Activated CD4-positive, alpha-beta memory T cell treated with anti-CD3 and anti-CD28 coated beads for 36 hours (primary cell): ENCODE measurements at regions not wholly inside any gene's neighbourhood (a gene's known extent, or its start where the extent isn't known, plus 50 kb on each side); places are given as distances from the start of the nearest gene placed in this dataset.

ENCODE experiments used
- CTCF ChIA-PET: fragments of 350-600 bp; sonication (Branson Sonifier 250); formaldehyde crosslinking; loops from one replicate; lab custom pipeline; 2021; ENCODE audit warnings: antibody characterized with exemption, inconsistent platforms; lab: Charles Lee
- POLR2A ChIA-PET: fragments of 350-600 bp; sonication (Branson Sonifier 250); formaldehyde crosslinking; loops from one replicate; lab custom pipeline; 2021; ENCODE audit warnings: antibody characterized with exemption; lab: Charles Lee
- DNase-seq: peaks from one replicate; pipeline ENCODE4 v3.0.0-alpha.2; 2020
- H3K27ac Mint-ChIP-seq: one replicate; pipeline ENCODE4 v1.8.0; 2021; ENCODE audit warnings: mixed read lengths
- H3K27me3 Mint-ChIP-seq: one replicate; pipeline ENCODE4 v1.8.0; 2021; ENCODE audit warnings: mixed read lengths
- H3K36me3 Mint-ChIP-seq: one replicate; pipeline ENCODE4 v1.8.0; 2021; ENCODE audit warnings: mixed read lengths
- H3K4me1 Mint-ChIP-seq: one replicate; pipeline ENCODE4 v1.8.0; 2021; ENCODE audit warnings: low read depth, mixed read lengths
- H3K4me3 Mint-ChIP-seq: one replicate; pipeline ENCODE4 v1.8.0; 2021; ENCODE audit warnings: mild to moderate bottlenecking, mixed read lengths
- H3K9me3 Mint-ChIP-seq: one replicate; pipeline ENCODE4 v1.8.0; 2021; ENCODE audit warnings: mixed read lengths
- intact Hi-C: fragments of 100-400 bp; cut with micrococcal nuclease; formaldehyde crosslinking; loops from one replicate; pipeline ENCODE4 v1.15.1; 2023

DNA sequence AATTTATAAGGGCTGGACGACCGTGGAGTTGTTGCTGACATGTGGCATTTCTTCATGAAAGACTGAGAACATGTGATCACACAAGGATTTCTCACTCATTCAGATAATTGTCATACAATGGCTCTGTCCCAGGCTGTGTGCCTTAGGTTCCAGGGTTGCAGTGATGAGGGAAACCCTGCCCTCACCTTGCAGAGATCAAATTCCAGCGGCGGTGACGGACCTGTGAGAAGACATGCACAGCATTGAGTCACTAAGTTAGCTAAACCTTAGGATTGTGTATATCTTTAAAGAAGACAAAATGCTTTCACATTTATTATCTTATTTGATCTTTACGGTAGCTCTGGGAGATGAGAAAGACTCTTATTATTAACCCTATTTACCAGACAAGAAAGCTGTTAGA is 1029.1 kb downstream of the BCL11B start:
- CTCF ChIA-PET = interaction anchor here (0.7 kb wide), 1 partner anchor 15 kb away, joined by 3 read pairs; no protein-coding TSS in a partner anchor
- peaks cover 14% of the 10 kb centered on the region for H3K4me1 Mint-ChIP-seq
- no peaks in the 10 kb centered on the region for H3K9me3 Mint-ChIP-seq
- no peaks in the 10 kb centered on the region for H3K27me3 Mint-ChIP-seq
- no peaks in the 10 kb centered on the region for H3K36me3 Mint-ChIP-seq
- intact Hi-C loops = no loop called here
- H3K27ac Mint-ChIP-seq = no peak overlapping the region
- POLR2A ChIA-PET = no interaction called here
- H3K4me3 Mint-ChIP-seq = no peak overlapping the region
- no peak for DNase-seq

DNA sequence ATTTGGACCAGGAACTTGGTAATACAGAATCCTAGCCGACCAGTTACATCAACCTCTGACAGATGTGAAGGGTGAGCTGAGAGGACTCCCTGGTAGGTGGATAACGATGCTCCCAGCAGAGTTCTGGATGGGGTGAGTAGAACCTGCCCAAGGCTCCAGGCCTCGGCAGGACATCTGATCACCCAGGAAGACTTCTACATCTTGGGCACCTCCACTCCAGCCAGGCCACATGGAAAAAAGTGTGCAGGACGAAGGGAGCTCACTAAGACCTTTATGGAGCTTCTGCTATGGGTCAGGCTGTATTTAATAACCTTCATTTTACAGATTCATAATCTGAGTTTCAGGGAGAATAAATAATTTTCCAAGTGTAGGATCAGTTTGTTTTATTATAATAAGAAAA is 1028.7 kb downstream of the BCL11B start:
- Mint-ChIP-seq H3K4me1 (peaks cover 10% of the 10 kb centered on the region), H3K27ac (no peak overlapping the region), H3K36me3 (no peaks in the 10 kb centered on the region), H3K9me3 (no peaks in the 10 kb centered on the region), H3K4me3 (no peak overlapping the region), H3K27me3 (no peaks in the 10 kb centered on the region)
- no peak for DNase-seq
- POLR2A ChIA-PET = no interaction called here
- intact Hi-C loops = no loop called here
- CTCF ChIA-PET = interaction anchor here (0.7 to 1.5 kb wide), 2 partner anchors 8 to 16 kb away, joined by 3 to 8 read pairs; no protein-coding TSS in a partner anchor

DNA sequence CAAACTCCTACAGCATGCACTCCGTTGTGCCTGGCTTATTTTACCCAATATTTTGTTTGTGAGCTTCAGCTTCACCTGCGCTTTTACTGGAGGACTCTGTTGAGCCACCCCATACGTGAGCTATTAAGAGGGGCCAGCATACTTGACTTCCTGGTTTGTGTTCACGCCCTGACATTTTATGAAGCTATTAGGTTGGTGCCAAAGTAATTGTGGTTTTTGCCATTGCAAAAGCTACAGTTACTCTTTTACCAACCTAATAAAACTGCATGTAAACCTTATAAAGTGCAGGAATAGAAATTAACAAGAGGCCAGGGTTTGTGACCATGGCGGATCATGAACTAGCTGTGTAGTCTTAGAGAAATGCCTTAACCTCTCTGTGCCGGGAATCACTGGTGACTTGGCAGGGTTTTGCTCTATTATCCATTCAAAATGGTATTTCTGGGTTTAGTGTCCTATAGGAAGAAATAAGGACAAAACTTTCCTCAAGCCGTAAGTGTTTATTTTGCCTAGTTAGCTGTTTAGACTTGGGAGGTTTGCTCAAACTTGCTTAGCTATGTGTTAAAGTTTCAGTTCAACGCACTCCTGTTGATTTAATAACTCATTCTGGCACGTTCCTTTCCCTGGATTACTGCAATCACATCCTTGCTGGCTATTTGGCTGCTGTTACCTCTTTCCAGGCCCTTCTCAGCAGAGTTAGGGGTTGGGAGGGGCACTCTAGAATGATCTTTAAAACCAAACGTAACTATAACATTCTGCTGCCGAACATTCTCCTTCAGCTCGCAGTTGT is 1027.6 kb downstream of the BCL11B start:
- Mint-ChIP-seq H3K4me1 (peaks cover 3% of the 10 kb centered on the region), H3K27ac (no peak overlapping the region), H3K36me3 (no peaks in the 10 kb centered on the region), H3K27me3 (no peaks in the 10 kb centered on the region), H3K4me3 (no peak overlapping the region), H3K9me3 (no peaks in the 10 kb centered on the region)
- intact Hi-C loops = no loop called here
- ChIA-PET CTCF (interaction anchor here (1.5 kb wide), 1 partner anchor 9 kb away, joined by 8 read pairs; no protein-coding TSS in a partner anchor), POLR2A (no interaction called here)
- no peak for DNase-seq

DNA sequence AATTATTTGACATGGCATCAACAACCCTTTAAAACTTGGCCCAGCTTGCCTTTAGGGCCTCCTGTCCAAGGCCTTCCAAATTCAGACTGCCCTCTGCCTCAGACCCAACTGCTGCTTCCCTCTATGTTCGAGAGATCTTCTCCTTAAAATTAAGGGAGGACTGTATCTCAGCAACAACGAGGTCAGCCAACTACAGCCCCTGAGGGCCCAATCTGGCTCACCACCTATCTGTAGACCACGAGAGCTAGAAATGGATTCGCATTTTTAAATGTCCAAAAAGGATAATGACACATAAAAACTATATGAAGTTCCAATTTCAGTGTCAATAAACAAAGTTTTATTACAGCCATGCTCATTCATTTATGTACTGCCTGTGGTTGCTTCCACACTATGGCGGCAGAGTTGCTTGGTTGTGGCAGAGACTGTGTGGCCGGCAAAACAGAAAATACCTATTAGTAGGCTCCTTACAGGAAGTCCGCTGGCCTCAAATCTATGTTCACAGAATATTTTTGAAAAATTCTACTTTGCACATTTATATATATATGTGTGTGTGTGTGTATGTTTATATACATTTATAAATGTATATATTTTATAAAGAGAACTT is 1026.9 kb downstream of the BCL11B start:
- H3K36me3 Mint-ChIP-seq = no peaks in the 10 kb centered on the region
- peaks cover 2% of the 10 kb centered on the region for H3K4me1 Mint-ChIP-seq
- CTCF ChIA-PET = no interaction called here
- H3K4me3 Mint-ChIP-seq = no peak overlapping the region
- H3K27me3 Mint-ChIP-seq = no peaks in the 10 kb centered on the region
- POLR2A ChIA-PET = no interaction called here
- DNase-seq = peak; percentile 13
- intact Hi-C loops = no loop called here
- H3K9me3 Mint-ChIP-seq = no peaks in the 10 kb centered on the region
- H3K27ac Mint-ChIP-seq = no peak overlapping the region

DNA sequence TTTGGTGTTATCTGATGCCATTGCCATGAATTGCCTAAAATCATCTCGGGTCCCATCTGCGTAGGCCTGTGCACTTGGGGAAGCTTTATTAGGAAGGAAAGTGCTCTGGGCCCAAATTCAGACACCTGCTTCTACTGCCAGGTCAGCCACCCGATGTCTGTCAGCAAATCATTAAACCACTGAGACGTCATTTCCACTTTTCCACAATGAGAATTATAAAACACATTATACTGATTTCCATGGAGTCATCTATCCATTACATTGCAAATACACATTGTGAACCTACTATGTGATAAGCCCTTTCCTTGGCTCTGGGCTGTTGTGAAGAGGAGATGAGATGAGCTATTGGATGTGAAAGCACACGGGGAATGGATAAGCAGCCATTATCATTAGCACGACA is 1022.9 kb downstream of the BCL11B start:
- Mint-ChIP-seq H3K9me3 (no peaks in the 10 kb centered on the region), H3K36me3 (no peaks in the 10 kb centered on the region), H3K4me3 (no peak overlapping the region), H3K4me1 (peaks cover 2% of the 10 kb centered on the region), H3K27me3 (no peaks in the 10 kb centered on the region), H3K27ac (no peak overlapping the region)
- ChIA-PET POLR2A (no interaction called here), CTCF (interaction anchor here (0.9 to 1.4 kb wide), 2 partner anchors 110 to 1163 kb away, joined by 3 to 5 read pairs; no protein-coding TSS in a partner anchor)
- intact Hi-C loops = no loop called here
- DNase-seq = no peak

DNA sequence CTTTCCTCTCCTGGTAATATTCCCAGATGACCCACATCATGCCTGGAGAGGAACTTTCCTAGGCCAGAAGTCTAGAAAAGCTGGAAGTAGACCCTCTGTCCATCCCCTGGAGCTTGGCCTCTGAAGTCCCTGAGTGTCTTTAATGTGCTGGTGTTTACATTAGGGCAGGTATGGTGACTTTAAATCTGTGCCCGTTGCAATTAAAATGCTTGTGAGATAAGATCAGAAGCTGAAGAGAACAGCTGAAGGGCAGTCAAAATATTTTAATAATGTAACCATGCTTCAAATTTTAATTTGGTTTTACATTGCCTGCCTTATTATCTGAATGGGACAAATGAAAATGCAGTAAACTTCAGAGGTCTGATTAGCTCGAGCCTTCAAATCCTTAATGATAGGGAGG is 1022.5 kb downstream of the BCL11B start:
- no peak for DNase-seq
- Mint-ChIP-seq H3K27me3 (no peaks in the 10 kb centered on the region), H3K27ac (no peak overlapping the region), H3K9me3 (no peaks in the 10 kb centered on the region), H3K36me3 (no peaks in the 10 kb centered on the region), H3K4me3 (no peak overlapping the region), H3K4me1 (peaks cover 2% of the 10 kb centered on the region)
- CTCF ChIA-PET = interaction anchor here (1.4 kb wide), 1 partner anchor 111 kb away, joined by 5 read pairs; no protein-coding TSS in a partner anchor
- POLR2A ChIA-PET = no interaction called here
- intact Hi-C loops = no loop called here

DNA sequence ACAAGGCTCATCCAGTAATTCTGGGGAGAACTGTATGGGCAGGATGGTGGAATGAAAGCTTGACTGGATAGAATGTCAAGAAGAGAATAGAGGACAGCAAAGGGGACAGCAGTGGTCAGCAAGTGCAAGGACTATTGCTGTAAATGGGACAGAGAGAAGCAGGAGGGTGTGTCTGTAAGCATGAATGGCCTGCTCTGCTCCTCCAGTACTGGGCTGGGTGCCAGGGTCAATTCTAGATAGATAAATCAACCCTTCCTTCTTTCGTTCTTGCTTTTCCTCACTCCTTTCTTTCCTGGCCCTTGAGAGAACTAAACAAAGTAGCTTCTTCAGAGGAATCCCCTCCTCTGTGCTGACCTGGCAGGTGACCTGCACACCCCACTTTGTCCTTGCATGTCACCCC is 1019.2 kb downstream of the BCL11B start:
- H3K27ac Mint-ChIP-seq = no peak overlapping the region
- CTCF ChIA-PET = no interaction called here
- H3K9me3 Mint-ChIP-seq = peaks cover under 1% of the 10 kb centered on the region
- no peak overlapping the region for H3K4me3 Mint-ChIP-seq
- no peaks in the 10 kb centered on the region for H3K36me3 Mint-ChIP-seq
- no peaks in the 10 kb centered on the region for H3K4me1 Mint-ChIP-seq
- intact Hi-C loops = no loop called here
- POLR2A ChIA-PET = no interaction called here
- no peaks in the 10 kb centered on the region for H3K27me3 Mint-ChIP-seq
- DNase-seq = no peak

DNA sequence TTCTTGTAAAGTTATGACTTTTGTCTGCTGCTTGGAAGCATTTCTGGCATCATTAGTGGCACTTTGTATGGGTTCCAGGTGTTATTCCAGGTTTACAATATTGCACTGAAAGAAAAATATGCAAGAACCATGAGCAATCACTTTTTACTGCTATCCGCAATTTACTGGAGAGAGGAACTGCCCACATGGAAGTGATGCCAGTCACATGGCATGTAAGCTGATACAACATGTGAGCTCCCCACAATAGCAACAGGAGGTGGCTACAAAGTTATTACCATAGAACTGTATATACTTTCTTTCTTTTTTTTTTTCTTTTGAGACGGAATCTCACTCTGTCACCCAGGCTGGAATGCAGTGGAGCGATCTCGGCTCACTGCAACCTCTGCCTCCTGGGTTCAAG is 1012.1 kb downstream of the BCL11B start:
- ChIA-PET CTCF (no interaction called here), POLR2A (no interaction called here)
- Mint-ChIP-seq H3K36me3 (no peaks in the 10 kb centered on the region), H3K27ac (no peak overlapping the region), H3K27me3 (no peaks in the 10 kb centered on the region), H3K4me3 (no peak overlapping the region), H3K9me3 (peaks cover 3% of the 10 kb centered on the region), H3K4me1 (no peaks in the 10 kb centered on the region)
- DNase-seq = no peak
- intact Hi-C loops = no loop called here

DNA sequence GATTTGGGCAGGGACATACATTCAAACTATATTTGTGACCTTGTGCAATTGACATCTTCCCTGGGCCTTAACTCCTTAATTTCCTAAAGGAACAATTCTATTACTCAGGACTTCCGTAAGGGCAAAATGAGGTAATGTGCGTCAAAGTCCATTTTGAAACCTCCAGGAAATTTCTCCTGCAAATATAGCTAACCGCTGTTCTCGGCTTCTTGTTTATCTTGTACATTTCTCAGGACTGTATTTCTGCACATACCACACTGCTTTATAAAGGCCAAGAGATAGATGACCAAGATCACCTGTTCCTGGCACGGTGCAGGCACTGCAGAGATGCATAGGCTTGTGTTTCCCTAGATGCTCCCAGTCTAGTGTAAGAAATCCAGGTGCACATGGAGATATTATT is 1009.4 kb downstream of the BCL11B start:
- POLR2A ChIA-PET = no interaction called here
- H3K27me3 Mint-ChIP-seq = no peaks in the 10 kb centered on the region
- no peak overlapping the region for H3K27ac Mint-ChIP-seq
- no peaks in the 10 kb centered on the region for H3K36me3 Mint-ChIP-seq
- no peak for DNase-seq
- H3K4me3 Mint-ChIP-seq = no peak overlapping the region
- peaks cover 3% of the 10 kb centered on the region for H3K9me3 Mint-ChIP-seq
- CTCF ChIA-PET = no interaction called here
- intact Hi-C loops = no loop called here
- H3K4me1 Mint-ChIP-seq = peaks cover 4% of the 10 kb centered on the region

DNA sequence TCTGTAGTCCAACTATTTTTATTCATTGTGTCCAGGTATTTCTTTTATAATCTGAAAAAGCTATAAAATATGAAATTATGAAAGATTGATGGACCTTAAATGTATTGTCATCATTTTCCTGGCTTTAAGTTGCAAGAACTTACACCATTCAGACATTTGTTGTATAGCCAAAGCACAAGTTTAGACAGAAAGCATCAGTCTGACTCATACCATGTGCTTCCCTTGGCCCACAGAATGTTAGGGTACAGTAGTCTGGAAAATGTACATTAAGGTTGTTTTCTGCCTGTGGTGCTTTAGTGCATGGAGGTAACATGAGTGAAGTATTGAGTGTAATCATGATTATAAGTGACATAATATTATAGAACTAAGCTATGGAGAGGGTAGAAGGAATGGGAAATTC is 1002.5 kb downstream of the BCL11B start:
- Mint-ChIP-seq H3K27ac (no peak overlapping the region), H3K36me3 (peaks cover 8% of the 10 kb centered on the region), H3K4me3 (no peak overlapping the region), H3K9me3 (peaks cover 20% of the 10 kb centered on the region), H3K4me1 (peaks cover 4% of the 10 kb centered on the region), H3K27me3 (no peaks in the 10 kb centered on the region)
- DNase-seq = no peak
- ChIA-PET CTCF (interaction anchor here (0.6 kb wide), 1 partner anchor 9 kb away, joined by 3 read pairs; no protein-coding TSS in a partner anchor), POLR2A (no interaction called here)
- intact Hi-C loops = no loop called here

DNA sequence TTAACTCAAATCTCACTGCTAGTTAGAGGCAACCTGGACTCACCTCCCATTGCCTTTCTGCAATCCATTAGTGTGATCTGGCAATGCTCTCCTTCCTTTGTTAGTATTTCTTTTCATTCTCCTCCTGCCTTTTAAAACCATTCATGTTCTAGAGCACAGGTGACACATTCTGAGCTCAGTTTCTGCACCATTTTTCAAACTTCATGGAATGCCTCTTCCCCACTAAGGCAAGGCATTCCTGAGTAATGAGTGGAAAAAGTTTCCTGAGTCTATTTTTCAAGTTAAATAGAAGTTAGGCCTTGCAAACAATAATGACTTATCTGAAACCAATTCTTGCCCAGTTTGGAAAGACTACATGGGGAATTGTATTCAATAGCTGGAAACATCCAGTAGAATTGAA is 1001.8 kb downstream of the BCL11B start:
- Mint-ChIP-seq H3K27ac (no peak overlapping the region), H3K4me3 (no peak overlapping the region), H3K9me3 (peaks cover 20% of the 10 kb centered on the region), H3K4me1 (peaks cover 4% of the 10 kb centered on the region), H3K36me3 (peaks cover 8% of the 10 kb centered on the region), H3K27me3 (no peaks in the 10 kb centered on the region)
- intact Hi-C loops = no loop called here
- no peak for DNase-seq
- CTCF ChIA-PET = interaction anchor here (0.6 kb wide), 1 partner anchor 9 kb away, joined by 3 read pairs; no protein-coding TSS in a partner anchor
- POLR2A ChIA-PET = no interaction called here

DNA sequence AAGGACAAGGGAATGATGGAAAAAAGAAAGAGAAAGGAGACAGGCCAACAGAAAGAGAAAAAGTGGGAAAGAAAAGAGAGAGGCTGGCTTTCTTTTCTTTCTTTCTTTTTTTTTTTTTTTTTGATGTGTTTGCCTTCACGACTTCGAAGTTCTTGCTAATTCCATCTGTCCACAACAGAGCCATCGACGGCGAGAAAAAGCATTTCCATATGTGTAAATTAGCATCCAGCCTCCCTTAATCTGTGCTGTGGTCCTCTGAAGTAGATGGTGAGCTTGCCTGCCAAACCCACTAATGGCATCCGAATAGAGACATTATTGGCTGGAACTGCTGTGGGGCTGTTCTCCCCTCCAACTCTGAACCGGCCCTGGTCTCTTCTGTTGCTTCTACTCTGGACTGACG is 997.4 kb downstream of the BCL11B start:
- ChIA-PET CTCF (no interaction called here), POLR2A (no interaction called here)
- DNase-seq = no peak
- H3K27me3 Mint-ChIP-seq = no peaks in the 10 kb centered on the region
- H3K4me1 Mint-ChIP-seq = no peaks in the 10 kb centered on the region
- H3K36me3 Mint-ChIP-seq = peaks cover 8% of the 10 kb centered on the region
- H3K9me3 Mint-ChIP-seq = peaks cover 20% of the 10 kb centered on the region
- no peak overlapping the region for H3K27ac Mint-ChIP-seq
- no peak overlapping the region for H3K4me3 Mint-ChIP-seq
- intact Hi-C loops = no loop called here
